Activated CD4-positive, alpha-beta T cell treated with anti-CD3 and anti-CD28 coated beads, Interleukin-2, Interleukin-4, amounts not matched to agents 100 ng/mL and 50 ng/mL, durations not matched to agents 16 hours and 8 hours (primary cell): ENCODE measurements at regions not wholly inside any gene's neighbourhood (a gene's known extent, or its start where the extent isn't known, plus 50 kb on each side); places are given as distances from the start of the nearest gene placed in this dataset.

Source experiments
- DNase-seq: peaks from one replicate; pipeline ENCODE4 v3.0.0-alpha.2; 2020; ENCODE audit warnings: low spot score

DNA sequence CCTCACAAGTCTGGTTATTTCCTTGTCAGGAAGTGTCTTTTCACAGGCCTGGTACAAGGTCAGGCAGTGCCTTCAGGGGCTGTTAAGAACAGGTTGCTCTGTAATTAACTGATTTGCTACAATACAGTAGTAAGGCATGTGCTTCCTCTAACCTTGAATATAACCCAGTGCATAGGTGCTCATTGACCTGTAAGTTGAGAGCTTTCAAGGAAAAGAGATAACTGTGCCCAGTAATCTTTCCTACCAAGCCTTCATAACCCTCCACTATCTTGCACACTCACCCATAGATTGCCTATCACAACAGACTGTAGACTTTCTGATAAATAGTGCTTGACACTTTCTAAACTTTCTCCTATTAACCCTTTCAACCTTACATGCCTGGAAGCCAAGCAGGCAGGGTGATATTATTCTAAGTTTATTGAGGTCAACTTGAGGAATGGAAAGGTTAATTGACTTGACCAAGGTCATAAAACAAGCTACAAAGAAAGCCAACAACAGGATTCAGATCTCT lies 148.1 kb downstream of the PPARGC1A start:
- DNase-seq = no peak

DNA sequence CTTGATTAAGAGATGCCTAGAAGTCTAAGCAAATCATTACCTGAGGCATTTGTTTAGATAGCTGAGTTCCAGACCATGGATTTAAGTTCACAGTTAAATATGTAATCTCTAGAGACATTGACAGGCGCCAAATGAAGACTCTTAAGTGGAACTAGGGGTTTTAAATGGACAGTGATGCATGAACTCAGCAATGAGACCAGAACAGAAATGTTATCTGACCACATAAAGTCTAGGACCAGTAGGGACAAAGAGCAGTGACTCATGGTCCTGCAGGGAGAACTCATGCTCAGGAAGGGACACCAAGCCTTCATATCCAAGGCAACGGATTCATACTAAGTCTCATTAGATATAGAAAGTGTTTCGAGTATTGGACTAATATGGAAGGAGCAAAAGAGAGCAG lies 152.3 kb downstream of the PPARGC1A start:
- DNase-seq = no peak

DNA sequence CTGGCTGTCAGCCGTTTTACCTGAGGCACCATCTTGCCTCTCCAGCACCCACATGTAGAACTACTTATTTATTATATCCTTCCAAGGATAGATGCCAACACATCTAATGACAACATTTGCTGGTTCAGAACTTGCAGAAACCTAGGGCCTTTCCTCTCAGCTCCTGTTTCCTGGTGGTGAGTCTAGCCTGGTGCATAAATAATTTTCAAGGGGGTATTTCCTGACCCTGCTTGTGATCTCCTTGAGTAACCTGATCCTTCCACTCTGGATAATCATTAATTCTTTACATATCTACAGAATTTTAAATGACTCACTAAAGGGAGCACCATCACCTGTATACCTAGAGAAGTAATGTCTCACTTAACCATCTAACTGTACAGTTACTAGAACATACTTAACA lies 153.4 kb downstream of the PPARGC1A start:
- no peak for DNase-seq

DNA sequence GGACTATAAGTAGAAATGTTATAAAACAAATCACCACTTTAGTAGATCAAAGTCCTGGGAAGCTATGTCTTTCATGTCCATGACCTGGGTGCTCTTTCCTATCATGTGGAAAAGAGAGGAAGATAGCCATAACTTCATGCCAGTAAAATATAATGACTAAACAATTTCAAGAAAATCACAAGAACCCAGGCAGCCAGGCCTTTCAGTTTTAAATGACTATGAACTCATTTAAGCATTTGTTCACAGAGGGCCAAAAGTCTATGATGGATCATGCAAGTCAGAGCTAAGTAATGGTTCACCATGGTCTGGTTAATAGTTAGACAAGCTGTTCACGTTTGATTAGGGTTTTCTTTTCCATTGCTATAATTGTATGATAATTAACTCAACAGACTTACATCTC lies 155.8 kb downstream of the PPARGC1A start:
- DNase-seq = no peak

DNA sequence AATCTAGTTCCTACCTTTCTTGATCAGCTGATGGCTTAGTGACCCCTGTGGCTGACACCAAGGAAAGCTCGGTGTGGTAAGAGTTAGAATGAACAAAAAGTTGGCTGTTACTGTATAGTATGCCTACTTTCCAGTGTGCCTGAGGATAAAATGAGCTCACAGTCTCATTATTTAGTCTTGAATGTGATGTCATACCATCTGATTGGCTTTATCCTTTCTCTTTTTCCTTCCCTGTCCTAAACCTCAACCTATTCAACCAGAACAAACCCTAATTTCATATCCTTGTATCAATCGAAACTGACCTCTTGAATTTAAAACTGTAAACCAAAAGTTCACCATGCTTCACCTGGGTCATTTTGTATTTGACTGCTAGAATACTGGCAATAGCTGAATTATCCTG lies 156.4 kb downstream of the PPARGC1A start:
- DNase-seq = no peak

GRCh38 chr4:23730998-23731397 lies 158.8 kb downstream of the PPARGC1A start:
- DNase-seq = no peak

DNA sequence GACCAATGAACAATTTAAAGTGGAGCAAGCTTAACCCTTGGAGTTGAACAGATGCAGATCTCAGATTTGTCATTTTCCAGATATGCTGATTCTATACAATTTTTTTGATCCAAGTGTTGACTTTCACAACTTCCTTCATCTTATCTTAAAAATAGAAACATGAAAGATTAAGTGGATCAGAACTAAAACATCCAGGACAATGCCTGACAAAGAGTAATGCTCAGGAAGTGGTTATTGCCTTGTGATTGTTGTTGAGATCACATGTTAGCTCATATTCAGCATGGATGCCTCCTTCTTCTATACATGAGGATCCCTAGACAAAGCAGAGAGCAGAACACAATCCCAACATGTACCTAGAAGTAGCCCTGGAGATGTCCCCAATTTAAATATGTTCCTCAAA lies 160.9 kb downstream of the PPARGC1A start:
- no peak for DNase-seq

DNA sequence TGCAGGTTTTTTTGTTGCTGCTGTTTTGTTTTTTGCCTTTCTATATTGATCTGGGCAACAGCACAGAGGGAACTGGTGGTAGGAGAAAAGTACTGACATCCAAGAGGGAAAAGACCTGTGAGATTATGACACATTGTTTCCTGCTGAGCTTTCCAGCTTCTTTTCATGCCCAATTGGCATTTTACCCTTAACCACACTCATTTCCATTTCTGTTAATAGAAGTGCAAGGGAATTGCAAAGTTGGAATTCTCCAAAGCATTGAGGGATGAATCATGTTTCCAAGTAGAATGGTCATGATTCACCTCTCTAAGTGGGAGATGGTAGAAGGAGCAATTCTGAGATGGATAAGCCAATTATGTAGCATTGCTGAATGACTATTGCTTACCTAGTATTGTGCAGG lies 161.5 kb downstream of the PPARGC1A start:
- no peak for DNase-seq

GRCh38 chr4:23720556-23720955 lies 169.3 kb downstream of the PPARGC1A start:
- DNase-seq = no peak

DNA sequence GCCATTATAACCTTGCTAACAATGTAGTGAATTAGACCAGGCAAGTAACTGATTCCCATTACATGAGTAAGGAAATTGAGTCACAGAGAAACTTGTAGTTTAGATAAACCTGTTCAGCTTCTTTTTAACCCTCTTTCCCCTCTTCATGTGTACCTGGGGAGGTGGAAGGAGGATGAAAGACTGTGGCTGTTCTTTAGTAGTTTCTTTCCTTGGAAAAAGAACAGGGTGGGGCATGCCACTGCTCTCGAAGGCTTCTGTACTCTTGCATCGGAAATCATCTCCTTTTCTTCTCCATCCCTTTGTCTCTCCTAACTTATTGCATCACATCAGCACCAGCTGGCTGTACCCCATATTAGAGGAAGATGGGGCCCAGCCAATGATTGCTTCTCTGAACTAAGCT lies 171.4 kb downstream of the PPARGC1A start:
- DNase-seq = no peak

GRCh38 chr4:23717528-23718248 lies 172.2 kb downstream of the PPARGC1A start:
- peak; percentile 5 for DNase-seq

GRCh38 chr4:23710298-23710697 lies 179.5 kb downstream of the PPARGC1A start:
- no peak for DNase-seq

- DNase-seq = no peak
Observed at GRCh38 chr4:23707652-23708026, 182.2 kb downstream of the PPARGC1A start.

DNA sequence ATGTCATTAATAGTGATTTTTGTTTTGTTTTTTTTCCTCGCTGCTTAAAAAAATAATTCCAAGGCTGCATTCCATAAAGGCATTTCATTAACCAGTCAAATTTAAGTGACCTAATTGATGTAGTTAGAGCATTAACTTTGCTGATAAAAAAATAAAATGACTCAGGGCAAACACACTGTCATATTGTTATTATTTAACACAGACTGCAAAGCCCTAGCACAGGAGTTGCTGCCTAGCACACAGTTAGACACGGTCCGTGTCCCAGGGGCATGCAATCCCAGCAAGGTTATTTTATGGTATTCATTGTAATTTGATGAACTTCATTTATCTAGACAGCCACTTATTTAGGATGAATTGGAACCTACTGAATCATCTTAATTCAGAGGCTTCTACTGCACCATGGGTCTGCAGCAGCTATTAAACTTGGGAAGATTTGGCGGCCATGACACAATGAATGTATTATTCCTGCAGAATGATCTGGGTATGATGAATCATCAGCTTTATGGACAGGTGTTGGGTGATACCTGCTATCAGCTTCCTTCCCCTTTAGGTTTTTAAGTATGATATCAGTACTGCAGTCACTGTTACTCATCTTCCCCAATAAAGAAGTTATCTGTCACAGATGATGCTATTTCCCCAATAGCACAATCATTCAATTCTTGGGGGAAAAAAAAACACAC lies 182.7 kb downstream of the PPARGC1A start:
- no peak for DNase-seq

DNA sequence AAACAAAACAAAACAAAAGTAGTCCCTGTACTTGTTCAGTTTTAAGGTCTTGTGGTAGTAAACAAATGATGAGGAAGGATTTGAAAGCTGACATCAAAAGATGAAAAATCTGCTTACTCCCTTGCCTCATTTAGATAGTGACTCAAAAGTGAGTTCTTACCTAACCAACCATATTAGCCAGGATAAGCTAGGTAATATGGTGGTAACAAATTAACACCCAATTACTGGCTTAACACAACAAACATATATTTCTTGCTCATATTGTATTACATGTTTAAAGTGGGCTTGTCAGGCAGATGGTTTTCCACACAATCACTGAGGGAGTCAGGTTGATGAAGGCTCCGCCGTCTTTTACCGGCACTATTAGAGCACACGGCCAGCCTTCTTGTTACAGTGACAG lies 189.7 kb downstream of the PPARGC1A start:
- no peak for DNase-seq

GRCh38 chr4:23697722-23698121 lies 192.1 kb downstream of the PPARGC1A start:
- no peak for DNase-seq

GRCh38 chr4:23697001-23697528 lies 192.8 kb downstream of the PPARGC1A start:
- DNase-seq = no peak

DNA sequence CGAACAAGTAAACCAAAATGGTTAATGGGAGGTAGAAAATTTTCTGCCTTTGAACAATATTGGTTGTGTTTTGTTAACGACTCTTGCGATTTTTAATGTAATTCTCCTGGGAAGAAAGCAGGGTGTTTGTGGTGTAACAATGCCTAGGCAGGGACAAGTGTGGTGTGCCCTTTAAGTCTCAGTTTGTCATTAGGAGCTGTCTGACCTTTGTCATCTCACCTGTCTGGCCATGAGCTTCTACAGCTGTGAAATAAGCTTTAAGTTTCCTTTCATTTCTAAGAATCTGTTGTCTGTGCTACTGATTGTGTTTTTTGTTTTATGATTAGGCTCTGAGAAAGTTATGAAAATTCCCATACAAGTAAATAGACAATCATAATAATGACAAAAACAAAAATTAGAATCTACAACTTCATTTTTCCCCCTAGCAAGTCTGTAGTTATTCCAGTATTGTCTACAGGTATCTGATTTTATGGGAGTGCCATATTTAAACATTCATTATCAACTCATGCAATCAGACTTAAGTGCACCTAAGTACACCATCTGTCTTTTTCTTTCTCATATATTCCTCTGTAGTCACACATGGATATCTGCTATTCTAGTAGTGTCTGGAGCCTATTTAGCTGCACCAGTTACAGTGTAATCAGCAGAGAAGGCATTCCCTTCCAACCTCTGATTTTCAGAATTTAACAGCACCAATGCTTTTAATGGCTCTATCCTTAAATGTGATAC lies 203.5 kb downstream of the PPARGC1A start:
- no peak for DNase-seq

GRCh38 chr4:23685471-23685870 lies 204.4 kb downstream of the PPARGC1A start:
- no peak for DNase-seq

- DNase-seq = no peak
Observed at GRCh38 chr4:23680671-23681518, 209.0 kb downstream of the PPARGC1A start.

- no peak for DNase-seq
Observed at GRCh38 chr4:23674694-23675093, 215.2 kb downstream of the PPARGC1A start.

- no peak for DNase-seq
Observed at GRCh38 chr4:23667659-23668058, 222.2 kb downstream of the PPARGC1A start.
